Astrocyte of the cerebellum (primary cell): ENCODE measurements at regions not wholly inside any gene's neighbourhood (a gene's known extent, or its start where the extent isn't known, plus 50 kb on each side); places are given as distances from the start of the nearest gene placed in this dataset.

Source experiments
- DNase-seq: peaks from one replicate; pipeline ENCODE4 v3.0.0-alpha.2; 2011; ENCODE audit warnings: low read depth
- H3K4me3 ChIP-seq: 2 replicates; pipeline ENCODE4 v1.5.1; 2011; ENCODE audit warnings: mild to moderate bottlenecking, low read depth, low read length, moderate library complexity
- CTCF ChIP-seq: IDR thresholded peaks from 2 replicates; pipeline ENCODE4 v1.5.1; 2012; ENCODE audit warnings: low read length, low read depth, moderate library complexity, mild to moderate bottlenecking; ENCODE audit errors: missing control alignments
- in situ Hi-C: cut with HindIII; loops from 2 replicates; pipeline ENCODE4 v1.10.0; 2017; ENCODE audit warnings: low sequenced_read_pairs

GRCh38 chr5:141784529-141784928 lies 93.7 kb downstream of the PCDH1 start:
- no peak for DNase-seq
- TF ChIP-seq CTCF = no peak
- in situ Hi-C loops = no loop called here
- H3K4me3 ChIP-seq = no peak overlapping the region

- in situ Hi-C loops = no loop called here
- DNase-seq = no peak
- no peak overlapping the region for H3K4me3 ChIP-seq
- TF ChIP-seq CTCF = no peak
Measured at GRCh38 chr5:141783947-141784296, 94.3 kb downstream of the PCDH1 start.

GRCh38 chr5:141783005-141783946 lies 94.9 kb downstream of the PCDH1 start:
- in situ Hi-C loops = no loop called here
- DNase-seq = no peak
- TF ChIP-seq CTCF = no peak
- H3K4me3 ChIP-seq = no peak overlapping the region

GRCh38 chr5:141781910-141782309 lies 96.3 kb downstream of the PCDH1 start:
- no peak for DNase-seq
- no peak for TF ChIP-seq CTCF
- H3K4me3 ChIP-seq = no peak overlapping the region
- in situ Hi-C loops = no loop called here

GRCh38 chr5:141780952-141781781 lies 97.0 kb downstream of the PCDH1 start:
- DNase-seq = no peak
- TF ChIP-seq CTCF = no peak
- in situ Hi-C loops = no loop called here
- H3K4me3 ChIP-seq = no peak overlapping the region

- TF ChIP-seq CTCF = no peak
- no peak for DNase-seq
- in situ Hi-C loops = no loop called here
- H3K4me3 ChIP-seq = no peak overlapping the region
Measured at GRCh38 chr5:141780240-141780951, 97.8 kb downstream of the PCDH1 start.
